ENCODE measurements at regions not wholly inside any gene's neighbourhood (a gene's known extent, or its start where the extent isn't known, plus 50 kb on each side); places are given as distances from the start of the nearest gene placed in this dataset.
A peak's percentile ranks its signal among the peaks of the same experiment; 100 is the strongest.

- H3K4me3 Mint-ChIP-seq (ENCODE audit: unreplicated experiment), result no peak overlapping the region
- no peak for TF ChIP-seq CTCF (IDR thresholded peaks at IDR 0.05; ENCODE audit: partially characterized antibody, unreplicated experiment)
- H3K27me3 Mint-ChIP-seq (ENCODE audit: unreplicated experiment), result no peaks in the 10 kb centered on the region
- no peaks in the 10 kb centered on the region for H3K36me3 Mint-ChIP-seq (ENCODE audit: unreplicated experiment)
- H3K9me3 Mint-ChIP-seq (ENCODE audit: unreplicated experiment), result peaks cover 9% of the 10 kb centered on the region
- no peak for DNase-seq
- peak overlapping the region; percentile 83 for H3K27ac Mint-ChIP-seq (ENCODE audit: unreplicated experiment)
- peaks cover 24% of the 10 kb centered on the region for H3K4me1 Mint-ChIP-seq (ENCODE audit: low read depth, unreplicated experiment)
Observed at GRCh38 chr13:78402708-78403400, 200.5 kb downstream of the POU4F1 start.

- no peak for TF ChIP-seq CTCF (IDR thresholded peaks at IDR 0.05; ENCODE audit: partially characterized antibody, unreplicated experiment)
- H3K36me3 Mint-ChIP-seq (ENCODE audit: unreplicated experiment), result no peaks in the 10 kb centered on the region
- peaks cover 24% of the 10 kb centered on the region for H3K4me1 Mint-ChIP-seq (ENCODE audit: low read depth, unreplicated experiment)
- H3K27ac Mint-ChIP-seq (ENCODE audit: unreplicated experiment), result peak overlapping the region; percentile 83
- no peaks in the 10 kb centered on the region for H3K27me3 Mint-ChIP-seq (ENCODE audit: unreplicated experiment)
- H3K4me3 Mint-ChIP-seq (ENCODE audit: unreplicated experiment), result no peak overlapping the region
- peaks cover 9% of the 10 kb centered on the region for H3K9me3 Mint-ChIP-seq (ENCODE audit: unreplicated experiment)
- DNase-seq, result no peak
Observed at GRCh38 chr13:78401873-78402707, 201.3 kb downstream of the POU4F1 start.

GRCh38 chr13:78398743-78399410, 204.5 kb downstream of the POU4F1 start:
- no peaks in the 10 kb centered on the region for H3K36me3 Mint-ChIP-seq (ENCODE audit: unreplicated experiment)
- H3K9me3 Mint-ChIP-seq (ENCODE audit: unreplicated experiment), result peaks cover 9% of the 10 kb centered on the region
- no peak overlapping the region for H3K27ac Mint-ChIP-seq (ENCODE audit: unreplicated experiment)
- no peak overlapping the region for H3K4me3 Mint-ChIP-seq (ENCODE audit: unreplicated experiment)
- peaks cover 30% of the 10 kb centered on the region for H3K4me1 Mint-ChIP-seq (ENCODE audit: low read depth, unreplicated experiment)
- TF ChIP-seq CTCF (IDR thresholded peaks at IDR 0.05; ENCODE audit: partially characterized antibody, unreplicated experiment), result no peak
- no peaks in the 10 kb centered on the region for H3K27me3 Mint-ChIP-seq (ENCODE audit: unreplicated experiment)
- no peak for DNase-seq

GRCh38 chr13:78393286-78394142, 209.8 kb downstream of the POU4F1 start:
- no peak for TF ChIP-seq CTCF (IDR thresholded peaks at IDR 0.05; ENCODE audit: partially characterized antibody, unreplicated experiment)
- Mint-ChIP-seq H3K27me3 (ENCODE audit: unreplicated experiment) (no peaks in the 10 kb centered on the region), H3K4me3 (ENCODE audit: unreplicated experiment) (no peak overlapping the region), H3K36me3 (ENCODE audit: unreplicated experiment) (no peaks in the 10 kb centered on the region), H3K9me3 (ENCODE audit: unreplicated experiment) (peaks cover 2% of the 10 kb centered on the region), H3K4me1 (ENCODE audit: low read depth, unreplicated experiment) (peaks cover 13% of the 10 kb centered on the region), H3K27ac (ENCODE audit: unreplicated experiment) (no peak overlapping the region)
- no peak for DNase-seq

Measured in glutamatergic neuron (in vitro differentiated cells).